ENCODE measurements at regions not wholly inside any gene's neighbourhood (a gene's known extent, or its start where the extent isn't known, plus 50 kb on each side); places are given as distances from the start of the nearest gene placed in this dataset.
"Not testable (repeated sequence)": the region's sequence is repeated elsewhere in the genome, so short reads cannot be mapped to it uniquely, and the experiment has no call there.

GRCh38 chr1:229117664-229118300 is 153.1 kb upstream of the RAB4A start:
- DNase-seq = no peak

- no peak for DNase-seq
Measured at GRCh38 chr1:229118477-229119061, 152.3 kb upstream of the RAB4A start.

- DNase-seq = no peak
Measured at GRCh38 chr1:229119161-229119560, 151.8 kb upstream of the RAB4A start.

- DNase-seq = no peak
Measured at GRCh38 chr1:229119876-229120275, 151.0 kb upstream of the RAB4A start.

- no peak for DNase-seq
Measured at GRCh38 chr1:229121845-229122436, 149.0 kb upstream of the RAB4A start.

DNA sequence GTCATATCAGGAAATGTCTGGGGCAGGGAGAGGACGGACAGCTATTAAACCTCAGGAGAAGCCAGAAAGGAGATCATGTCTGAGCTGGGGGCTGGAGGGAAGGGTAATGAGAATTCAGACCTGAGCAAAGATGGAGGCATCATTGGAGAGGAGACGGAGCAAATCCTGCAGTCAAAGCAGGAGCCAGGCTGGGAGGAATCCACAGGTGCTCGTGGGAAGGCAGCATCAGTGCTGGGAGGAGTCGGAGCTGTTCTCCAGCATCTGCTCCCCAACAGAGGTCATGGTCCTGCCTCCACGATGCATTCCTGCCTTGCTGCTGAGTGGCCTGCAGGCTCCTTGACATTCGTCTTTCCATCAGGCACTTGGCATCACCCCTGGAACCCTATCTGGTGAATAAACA is 148.3 kb upstream of the RAB4A start:
- no peak for DNase-seq

- DNase-seq = no peak
Measured at GRCh38 chr1:229124116-229124515, 146.8 kb upstream of the RAB4A start.

DNA sequence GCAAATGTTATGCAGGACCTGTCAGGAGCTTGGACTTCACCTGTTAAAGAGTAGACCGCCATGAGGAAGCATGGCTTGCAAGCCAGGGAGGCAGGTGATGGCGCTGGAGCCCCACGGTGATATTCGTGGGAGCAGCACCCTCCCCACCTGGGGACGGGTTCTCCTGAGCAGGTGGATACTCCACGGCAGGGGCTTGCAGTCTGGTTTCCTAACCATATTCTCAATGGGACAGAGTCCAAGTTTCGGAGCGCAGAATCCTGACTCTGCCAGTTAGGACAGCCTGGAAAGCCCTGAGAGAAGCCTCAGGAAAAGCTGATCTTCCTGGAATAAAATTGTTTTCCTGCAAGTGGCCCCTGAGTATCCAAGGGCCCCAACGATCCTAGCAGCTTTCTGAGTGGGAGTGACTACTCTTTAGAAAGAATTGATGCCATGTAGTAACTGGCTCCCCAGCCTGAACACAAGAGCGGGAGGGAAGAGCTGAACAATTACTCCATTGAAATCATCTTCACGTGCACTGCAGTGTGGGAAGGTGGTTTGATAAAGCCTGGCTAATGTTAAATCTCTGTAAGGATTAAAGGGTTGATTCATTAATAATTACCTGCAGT is 146.3 kb upstream of the RAB4A start:
- DNase-seq = peak; percentile 4

GRCh38 chr1:229127301-229127700 is 143.6 kb upstream of the RAB4A start:
- no peak for DNase-seq

DNA sequence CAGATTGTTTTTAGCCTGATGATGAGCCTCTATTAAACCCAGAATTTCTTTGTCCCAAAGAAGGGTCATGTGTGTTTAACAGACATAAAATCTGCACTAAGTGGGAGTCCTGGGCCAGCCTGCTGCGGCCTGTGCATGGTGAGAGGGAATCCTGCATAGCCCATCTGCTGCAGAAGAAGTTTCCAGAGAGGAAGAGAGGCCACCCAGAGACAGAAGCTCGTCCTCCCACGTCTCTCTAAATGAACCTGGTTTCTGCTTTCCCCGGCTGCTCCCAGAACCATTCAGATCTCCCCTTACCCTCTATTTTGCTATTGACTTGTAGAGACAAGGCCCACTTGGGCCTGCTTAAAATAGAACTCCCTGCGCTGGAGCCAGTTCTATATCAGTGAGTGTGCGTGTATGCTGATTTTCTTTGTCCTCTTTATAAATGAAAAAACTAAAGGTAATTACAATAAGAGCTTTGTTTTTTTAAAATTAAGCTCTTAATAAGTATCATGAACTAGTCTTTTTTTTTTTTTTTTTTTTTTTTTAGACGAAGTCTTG is 142.8 kb upstream of the RAB4A start:
- DNase-seq = no peak

- no peak for DNase-seq
Measured at GRCh38 chr1:229129301-229130027, 141.4 kb upstream of the RAB4A start.

DNA sequence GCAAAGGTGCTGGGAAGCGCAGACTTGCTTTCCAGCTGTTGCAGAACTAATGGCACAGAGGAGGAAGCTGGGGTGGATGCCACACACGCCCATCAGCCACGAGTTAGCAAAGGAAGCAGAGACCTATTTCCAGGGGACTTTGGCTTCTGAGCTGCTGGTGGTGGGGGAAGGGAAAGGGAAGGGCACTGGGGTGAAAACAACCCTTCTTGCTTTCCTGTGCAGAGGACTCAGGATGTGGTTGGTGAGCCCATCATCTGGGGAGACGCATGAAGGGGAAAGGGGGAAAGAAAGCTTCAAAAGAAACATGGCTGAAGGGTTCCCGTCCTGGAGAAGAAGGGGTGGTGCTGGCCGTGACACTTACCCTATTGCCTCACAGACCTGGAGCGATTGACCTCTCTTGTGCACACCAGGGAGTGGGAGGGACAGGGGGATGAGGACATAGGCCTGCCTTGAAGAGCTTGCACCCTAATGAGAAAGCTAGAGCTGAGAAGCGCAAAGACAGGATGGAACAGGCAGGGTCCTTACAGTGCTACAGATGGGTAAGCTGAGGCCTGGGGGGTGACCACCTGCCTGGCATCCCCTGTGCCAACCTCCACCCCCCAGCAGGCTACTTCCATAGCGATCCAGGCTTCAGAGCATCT is 140.8 kb upstream of the RAB4A start:
- no peak for DNase-seq

- no peak for DNase-seq
Measured at GRCh38 chr1:229131243-229132105, 139.4 kb upstream of the RAB4A start.

DNA sequence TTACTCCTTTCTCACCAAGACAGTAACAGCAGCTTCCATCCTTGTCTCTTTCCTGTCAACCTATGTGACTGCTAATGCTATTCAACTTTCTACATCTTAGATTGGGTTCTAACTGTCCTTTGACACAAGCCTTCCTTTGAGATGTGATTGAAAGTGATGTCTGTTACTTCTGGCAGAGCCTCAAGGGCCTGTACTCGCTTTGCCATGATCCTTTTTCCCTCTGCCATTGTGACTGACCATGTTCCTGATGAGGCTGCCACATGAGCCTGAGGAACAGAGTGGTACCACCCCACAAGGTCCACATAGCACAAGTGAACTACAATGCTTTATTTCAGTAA is 138.8 kb upstream of the RAB4A start:
- DNase-seq = no peak

DNA sequence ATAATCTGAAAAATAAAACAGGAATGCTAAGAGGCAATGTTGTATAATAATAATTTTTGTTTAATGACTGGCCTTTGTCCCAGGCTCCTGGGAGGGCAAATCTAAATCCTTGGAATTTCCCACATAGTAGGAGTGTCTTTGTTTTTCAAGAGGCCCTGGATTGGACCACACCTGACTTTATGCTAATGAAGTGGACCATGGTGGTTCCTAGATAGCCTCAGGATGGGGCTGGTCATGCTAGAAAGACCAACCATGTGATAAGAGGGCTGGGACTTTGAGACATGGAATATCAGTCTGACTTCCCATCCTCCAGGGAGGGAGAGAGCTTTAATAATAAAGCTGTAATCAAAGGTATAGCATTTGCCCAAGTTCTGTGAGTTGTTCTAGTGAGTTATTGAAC is 138.2 kb upstream of the RAB4A start:
- no peak for DNase-seq

DNA sequence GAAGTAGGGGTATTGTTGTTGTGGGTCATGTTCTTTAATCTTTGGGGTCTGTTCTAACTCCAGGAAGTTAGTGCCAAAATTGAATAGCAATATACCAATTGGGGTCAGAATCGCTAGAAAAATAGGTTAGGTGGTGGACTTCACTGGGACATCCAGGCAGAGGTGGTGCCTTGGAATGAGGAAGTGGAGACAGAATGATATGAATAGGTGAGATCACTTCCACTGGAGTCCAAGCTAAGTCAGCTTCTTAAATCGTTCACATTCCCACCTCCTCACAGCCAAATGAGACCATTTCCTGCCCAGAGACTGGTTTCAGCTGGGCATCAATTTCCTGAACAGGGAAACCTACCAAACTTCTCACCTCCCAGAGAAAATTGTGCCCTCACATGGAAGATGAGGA is 137.8 kb upstream of the RAB4A start:
- no peak for DNase-seq

- no peak for DNase-seq
Measured at GRCh38 chr1:229133811-229134210, 137.1 kb upstream of the RAB4A start.

- not testable (repeated sequence) for DNase-seq
Measured at GRCh38 chr1:229134381-229135217, 136.3 kb upstream of the RAB4A start.

DNA sequence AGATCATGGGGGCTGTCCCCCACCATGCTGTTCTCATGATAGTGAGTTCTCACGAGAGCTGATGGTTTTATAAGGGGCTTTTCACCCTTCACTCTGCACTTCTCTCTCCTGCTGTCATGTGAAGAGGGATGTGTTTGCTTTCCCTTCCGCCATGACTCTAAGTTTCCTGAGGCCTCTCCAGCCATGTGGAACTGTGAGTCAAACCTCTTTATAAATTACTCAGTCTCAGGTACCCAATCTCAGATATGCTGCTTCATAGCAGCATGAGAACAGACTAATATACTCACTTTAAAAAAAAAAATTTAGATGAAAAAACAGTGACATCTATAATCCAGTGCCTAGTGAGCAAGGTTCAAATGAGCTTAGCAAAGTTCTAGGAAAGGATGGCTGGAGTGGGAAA is 135.1 kb upstream of the RAB4A start:
- DNase-seq = no peak

- no peak for DNase-seq
Measured at GRCh38 chr1:229136822-229137221, 134.1 kb upstream of the RAB4A start.

DNA sequence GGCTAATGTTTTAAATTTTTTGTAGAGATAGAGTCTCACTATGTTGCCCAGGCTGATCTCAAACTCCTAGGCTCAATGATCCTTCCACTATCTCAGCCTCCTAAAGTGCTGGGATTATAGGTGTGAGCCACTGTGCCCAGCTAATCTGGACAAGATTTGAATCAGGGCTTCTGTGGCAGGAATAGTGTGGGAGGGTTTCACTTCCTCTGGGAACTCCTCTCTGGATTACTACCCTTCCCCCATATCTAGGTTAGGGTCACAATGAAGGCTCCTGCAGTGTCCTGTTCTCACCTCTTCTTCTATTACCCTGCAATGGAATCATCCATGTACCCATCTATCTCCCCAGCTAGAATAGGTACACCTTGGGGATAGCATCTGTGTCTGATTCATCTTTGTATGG is 133.6 kb upstream of the RAB4A start:
- no peak for DNase-seq
